OCI-LY3 (cell line): ENCODE measurements at regions not wholly inside any gene's neighbourhood (a gene's known extent, or its start where the extent isn't known, plus 50 kb on each side); places are given as distances from the start of the nearest gene placed in this dataset.

Experiments used
- CTCF ChIP-seq: fragments of 200-600, 300-600 bp; sonication (generic); IDR thresholded peaks from 2 replicates; pipeline ENCODE4 v1.5.1; 2014; ENCODE audit warnings: antibody characterized with exemption, low read length, low read depth
- EZH2phosphoT487 ChIP-seq: fragments of 200-600 bp; shearing (Covaris generic); IDR thresholded peaks from 2 replicates; pipeline ENCODE4 v1.6.1; 2018; ENCODE audit warnings: antibody characterized with exemption, mixed run types, low read depth

- TF ChIP-seq CTCF (no peak), EZH2phosphoT487 (no peak)
These were observed 83.4 kb downstream of the SNRPE start for GRCh38 chr1:203944651-203945404.
